DMS 273 (cell line): ENCODE measurements at regions not wholly inside any gene's neighbourhood (a gene's known extent, or its start where the extent isn't known, plus 50 kb on each side); places are given as distances from the start of the nearest gene placed in this dataset.

ENCODE experiments used
- DNase-seq: peaks from one replicate; lab custom pipeline; 2025; ENCODE audit not compliant: unreplicated experiment; lab: John Stamatoyannopoulos, UW

DNA sequence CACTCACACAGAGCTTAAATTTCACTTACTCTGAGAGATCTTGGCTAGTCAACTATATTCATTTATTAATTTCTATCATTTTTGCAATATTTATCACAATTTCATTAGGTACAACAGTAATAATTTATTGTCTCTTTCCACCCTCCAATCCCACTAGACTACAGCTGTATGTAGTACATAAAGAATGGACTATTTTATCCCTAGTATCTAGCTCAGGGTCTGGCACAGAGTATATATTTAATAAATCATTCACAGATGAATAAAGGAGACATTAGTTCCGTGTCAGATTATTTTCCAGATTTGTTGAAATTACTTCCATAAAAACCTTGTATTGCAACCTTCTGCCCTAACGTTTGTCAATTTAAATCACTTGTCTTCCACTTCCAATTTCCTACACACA is 1781.1 kb upstream of the SEL1L start:
- no peak for DNase-seq

DNA sequence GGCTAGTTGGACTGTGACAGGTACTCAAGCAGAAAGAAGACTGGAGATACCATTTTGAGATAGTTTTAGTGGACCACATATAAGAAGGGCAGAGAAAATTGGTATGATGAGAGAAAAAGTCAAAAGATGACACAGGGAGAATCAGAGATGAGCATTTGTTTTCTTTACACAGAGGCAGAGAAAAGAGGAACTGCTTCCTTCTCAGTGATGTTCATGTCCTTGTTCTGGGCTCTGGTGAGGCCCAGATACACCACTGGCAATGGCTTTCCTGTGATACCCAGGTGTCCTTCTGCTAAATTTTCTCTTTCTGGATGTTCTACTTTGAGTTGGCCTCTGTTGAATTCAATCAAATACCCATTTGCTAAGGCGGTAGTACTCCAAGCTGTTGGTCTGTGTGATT is 1782.7 kb upstream of the SEL1L start:
- no peak for DNase-seq

DNA sequence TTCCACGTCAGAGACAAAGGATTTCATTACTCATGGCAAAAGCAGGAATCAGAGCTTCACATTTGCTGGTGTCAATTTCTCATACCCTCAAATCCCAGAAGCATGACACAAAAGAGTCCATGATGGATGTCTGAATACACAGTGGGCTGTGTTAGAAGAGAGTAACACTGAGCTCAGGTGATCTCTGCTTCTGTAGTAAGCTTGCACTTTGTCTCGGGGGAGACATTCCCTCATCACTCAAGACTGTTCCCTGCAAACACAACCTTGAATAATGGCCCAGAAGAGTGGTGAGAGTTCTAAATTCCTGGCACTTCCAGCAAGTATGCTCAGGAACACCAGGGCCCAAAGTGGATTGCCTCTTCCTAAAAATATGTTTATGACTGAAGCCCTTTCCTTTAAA is 1787.2 kb upstream of the SEL1L start:
- no peak for DNase-seq

DNA sequence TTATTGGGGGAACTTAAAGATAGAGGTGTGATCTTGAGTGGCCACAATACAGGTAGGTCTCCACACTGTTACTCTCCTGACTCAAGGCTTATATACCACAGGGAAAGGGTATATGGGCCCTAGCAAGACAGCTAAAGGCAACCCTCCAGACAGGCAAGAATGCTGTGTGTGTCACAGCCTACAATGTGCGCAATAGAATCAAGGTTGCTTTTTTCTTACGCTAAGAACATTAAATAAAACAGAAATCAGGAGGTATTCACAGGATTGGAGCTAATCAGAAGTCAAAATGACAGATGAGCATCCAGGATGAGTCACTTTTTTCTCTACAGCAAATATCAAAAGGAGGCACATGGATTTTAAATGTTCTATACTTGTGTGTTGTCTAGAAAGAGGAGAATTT is 1797.9 kb upstream of the SEL1L start:
- no peak for DNase-seq

DNA sequence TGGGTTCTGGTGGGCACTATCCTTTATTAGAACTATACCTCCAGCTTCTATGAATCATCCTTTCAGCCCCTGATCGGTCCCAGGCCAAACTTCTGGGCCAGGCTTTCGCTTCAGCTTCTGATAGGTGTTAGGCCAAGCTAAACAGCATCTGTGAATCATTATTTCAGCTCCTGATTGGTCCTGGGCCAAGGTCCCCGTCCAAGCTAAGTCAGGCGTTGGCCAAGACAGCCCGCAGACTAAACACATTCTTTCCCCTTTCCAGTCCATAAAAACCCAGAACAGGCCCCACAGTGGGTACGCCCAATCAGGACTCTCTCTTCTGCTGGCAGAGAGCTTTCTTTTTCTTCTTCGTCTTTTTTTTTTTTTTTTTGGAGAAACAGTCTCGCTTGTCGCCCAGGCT is 1808.9 kb upstream of the SEL1L start:
- DNase-seq, result no peak

DNA sequence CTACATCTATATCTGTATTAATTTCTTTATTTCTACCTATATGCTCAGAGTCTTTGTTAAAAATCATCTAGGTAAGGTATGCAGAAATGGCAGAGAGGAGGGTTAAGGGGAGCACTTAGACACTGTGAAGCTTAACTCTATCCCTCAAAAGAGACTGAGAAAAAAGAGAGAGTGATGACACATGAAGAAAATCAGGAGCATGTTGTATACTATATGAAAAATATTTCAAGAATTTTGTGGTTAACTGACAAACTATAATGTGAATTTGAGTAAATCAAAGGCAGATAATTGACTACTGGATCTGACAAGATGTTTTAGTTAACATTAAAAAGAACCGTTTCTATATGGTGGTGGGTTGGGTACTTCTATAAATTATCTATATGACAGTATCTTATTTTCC is 1814.2 kb upstream of the SEL1L start:
- DNase-seq, result no peak

DNA sequence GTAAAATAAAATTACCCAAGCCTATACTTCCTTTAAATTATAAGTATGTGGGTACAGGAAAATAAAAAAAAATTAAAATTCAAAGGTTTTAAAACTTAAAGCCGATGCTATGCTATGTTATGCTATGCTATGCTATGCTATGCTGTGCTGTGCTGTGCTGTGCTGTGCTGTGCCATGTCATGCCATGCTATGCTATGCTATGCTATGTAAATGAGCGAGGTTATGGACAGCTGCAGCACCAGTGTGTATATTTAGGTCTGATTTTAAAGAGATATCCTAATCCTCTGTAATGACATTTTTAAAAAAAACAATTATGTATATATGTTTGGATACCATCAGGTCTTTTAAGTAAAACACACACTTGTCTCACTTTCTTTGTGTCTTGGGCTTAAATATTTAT is 1822.0 kb upstream of the SEL1L start:
- no peak for DNase-seq

DNA sequence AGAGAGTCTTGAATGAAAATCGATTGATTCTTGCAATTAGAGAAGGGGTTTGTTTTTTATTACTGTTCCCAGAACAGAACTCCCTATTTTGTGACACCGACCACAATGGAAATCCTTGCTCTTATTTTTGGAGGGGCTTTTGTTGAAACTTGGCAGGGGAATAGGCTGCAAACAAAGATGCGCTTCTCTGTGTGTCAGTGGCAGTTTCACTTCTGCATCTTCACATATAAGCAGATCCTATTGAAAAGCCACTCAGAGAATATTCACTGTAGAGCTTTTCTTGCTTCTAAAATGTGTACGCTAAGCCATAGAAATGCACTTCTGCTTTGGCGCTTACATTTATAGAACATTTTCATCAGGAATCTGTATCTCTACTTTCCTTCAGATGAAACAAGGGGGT is 1822.4 kb upstream of the SEL1L start:
- no peak for DNase-seq

DNA sequence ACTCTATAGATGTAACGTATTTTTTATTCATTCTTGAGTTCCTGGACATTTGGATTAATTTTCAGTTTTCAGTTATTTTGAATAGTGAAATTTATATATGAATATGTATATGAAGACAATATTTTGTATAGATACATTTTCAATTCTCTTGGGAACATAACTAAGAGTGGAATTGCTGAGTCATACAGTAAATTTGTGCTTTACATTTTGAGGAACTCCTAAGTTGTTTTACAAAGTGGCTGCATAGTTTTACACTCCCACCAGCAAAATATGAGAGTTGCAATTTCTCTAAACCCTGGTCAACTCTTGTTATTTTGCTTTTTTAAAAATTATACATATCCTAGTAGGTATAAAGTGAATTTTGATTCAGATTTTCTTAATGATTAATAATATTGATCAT is 1838.6 kb upstream of the SEL1L start:
- DNase-seq, result no peak

DNA sequence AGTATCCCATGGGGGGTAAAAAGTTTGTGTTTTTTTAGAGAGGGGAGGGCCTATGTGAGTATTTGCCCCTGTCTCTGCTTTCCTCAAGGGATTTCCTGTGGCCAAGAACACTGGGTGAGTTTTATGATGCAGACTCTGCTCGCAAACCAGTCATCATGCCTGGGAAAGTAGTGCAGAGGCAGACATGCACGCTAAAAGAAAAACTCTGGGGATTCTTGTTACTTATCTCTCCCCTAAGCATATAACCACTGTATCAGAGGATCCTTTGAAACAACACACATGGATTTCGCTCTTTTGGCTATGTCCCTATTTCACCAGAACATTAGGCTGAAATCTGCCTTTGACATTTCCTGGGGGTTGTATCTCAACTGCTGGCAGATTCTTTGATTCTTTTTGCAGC is 1845.8 kb upstream of the SEL1L start:
- no peak for DNase-seq

DNA sequence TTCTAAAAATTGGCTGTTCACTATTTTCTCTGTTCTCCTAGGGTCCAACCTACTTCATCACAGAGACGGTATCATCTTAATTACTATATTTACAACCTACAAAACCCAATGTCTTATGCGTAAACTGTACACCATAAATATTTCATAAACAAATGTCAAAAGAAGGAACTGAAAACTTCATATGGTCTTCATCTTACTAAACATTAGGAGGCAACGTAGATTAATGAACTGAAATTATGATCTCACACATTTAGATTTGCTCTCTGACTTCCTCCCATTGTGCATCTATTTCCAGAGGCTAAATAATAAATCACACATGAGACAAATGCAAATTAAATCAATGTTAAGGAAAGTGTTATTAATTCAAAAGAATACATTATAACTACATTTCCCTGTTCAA is 1850.6 kb upstream of the SEL1L start:
- DNase-seq, result no peak

DNA sequence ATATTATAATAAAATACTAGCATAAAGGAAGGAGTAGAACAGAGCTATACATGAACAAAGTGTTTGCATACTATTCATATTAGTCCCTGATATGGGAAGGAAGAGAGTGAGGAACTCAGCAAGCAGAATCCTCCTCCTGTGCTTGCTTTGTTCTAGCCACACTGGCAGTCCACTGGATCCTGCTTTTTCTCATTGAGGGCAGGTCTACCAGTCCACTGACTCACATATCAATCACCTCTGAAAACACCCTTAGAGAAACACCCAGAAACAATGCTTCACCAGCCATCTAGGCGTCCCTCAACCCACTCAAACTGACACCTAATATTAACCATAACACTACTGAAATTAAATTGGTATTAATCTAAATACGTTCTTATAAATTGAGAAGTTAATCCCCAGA is 1861.7 kb upstream of the SEL1L start:
- no peak for DNase-seq

DNA sequence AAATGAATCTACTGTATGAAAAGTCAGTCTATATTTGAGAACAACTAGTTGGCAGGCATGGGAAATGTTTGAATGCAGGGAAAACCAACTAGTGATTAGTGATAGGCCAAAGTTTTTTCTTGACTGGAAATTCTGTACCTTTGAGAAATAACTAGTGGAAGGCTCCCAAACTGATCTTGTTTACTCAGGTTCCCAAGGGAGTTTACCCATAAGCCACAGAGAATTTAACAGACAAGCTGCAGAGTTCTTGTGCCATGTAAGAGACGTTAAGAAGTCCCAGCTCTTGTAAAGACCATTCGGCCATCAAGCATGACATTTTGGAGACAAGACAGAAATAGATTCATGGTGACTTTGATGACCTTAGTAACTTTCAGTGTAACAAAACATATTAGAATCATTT is 1882.8 kb upstream of the SEL1L start:
- no peak for DNase-seq

DNA sequence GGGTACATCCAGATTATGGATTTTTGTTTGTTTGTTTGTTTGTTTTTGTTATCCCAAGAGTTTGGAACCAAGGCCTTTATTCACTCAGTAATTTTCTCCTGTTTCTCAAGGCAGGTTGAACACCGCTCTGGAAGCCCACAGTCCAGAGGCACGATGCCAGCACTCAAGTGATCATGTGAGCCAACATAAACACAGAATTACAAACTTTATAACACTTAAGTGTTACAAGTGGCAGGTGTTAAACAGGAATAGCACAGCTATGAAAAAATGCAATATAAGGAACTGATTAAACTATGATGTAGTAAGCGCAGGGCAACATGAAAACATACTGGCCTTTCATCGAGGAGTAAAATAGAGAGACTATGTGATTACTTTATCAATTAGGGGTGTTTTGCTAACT is 1885.8 kb upstream of the SEL1L start:
- DNase-seq, result no peak

DNA sequence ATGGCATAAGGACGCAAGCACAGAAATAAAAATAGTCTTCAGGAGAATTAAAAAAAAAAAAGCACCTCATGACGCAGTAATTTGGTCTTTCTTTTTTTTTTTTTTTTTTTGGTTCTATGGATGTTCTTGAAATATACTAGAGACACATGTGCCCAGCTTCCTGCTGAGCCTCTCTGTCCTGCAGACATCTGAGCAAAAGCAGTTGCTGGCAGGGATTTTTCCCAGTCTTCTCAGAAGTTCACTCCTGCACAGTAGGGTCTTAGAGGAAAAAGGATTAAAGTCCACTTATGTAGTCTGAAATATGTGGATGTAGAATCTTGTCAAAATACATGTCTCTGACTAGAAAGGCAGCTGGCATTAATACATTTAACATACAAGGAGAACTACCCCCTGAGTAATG is 1888.1 kb upstream of the SEL1L start:
- no peak for DNase-seq

DNA sequence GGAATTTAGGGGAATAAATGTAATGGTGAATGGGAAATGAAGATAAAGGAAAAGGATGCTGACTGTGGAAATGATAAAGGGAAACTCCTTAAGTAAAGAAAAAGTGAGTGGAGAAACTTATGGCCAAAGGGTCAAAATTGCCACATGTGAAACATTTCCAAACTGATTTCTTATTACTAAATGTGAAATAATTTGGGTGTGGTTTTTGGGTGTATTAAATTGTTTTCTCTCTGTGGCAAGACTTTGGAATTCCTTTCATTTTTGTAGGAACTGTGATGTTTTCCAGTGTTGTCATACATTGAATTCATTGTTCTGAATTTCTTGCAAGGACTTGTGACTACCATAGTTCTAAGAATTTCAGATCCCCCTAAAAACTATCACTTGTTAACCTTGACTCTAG is 1891.5 kb upstream of the SEL1L start:
- DNase-seq, result no peak

DNA sequence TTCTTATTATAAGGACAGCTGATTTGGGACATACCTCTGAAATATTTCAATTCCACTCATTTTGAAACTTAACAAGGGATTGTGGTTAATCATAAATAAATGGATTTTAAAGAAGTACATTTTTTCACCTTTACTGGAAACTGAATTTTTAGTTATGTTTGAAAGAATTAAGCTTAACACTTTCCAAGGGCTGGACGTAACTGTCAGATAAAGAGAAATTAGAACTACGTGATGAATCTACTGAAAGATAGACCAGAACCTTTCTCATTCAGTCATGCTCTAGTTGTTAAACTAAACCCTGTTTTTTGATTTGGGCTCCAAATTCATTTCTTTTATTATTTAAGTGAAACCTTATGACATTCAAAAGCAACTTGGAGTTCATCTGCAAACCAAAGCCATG is 1892.1 kb upstream of the SEL1L start:
- no peak for DNase-seq

DNA sequence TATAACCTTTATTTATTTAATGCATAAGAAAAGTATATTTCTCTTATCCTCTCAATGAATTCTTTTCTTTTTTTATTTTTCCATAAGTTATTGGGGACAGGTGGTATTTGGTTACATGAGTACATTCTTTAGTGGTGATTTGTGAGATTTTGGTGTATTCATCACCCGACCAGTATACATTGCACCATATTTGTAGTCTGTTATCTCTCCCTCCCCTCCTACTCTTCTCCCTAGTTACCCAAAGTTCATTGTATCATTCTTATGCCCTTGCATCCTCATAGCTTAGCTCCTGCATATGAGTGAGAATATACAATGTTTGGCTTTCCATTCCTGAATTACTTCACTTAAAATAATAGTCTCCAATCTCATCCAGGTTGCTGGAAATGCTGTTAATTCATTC is 1900.0 kb upstream of the SEL1L start:
- no peak for DNase-seq

DNA sequence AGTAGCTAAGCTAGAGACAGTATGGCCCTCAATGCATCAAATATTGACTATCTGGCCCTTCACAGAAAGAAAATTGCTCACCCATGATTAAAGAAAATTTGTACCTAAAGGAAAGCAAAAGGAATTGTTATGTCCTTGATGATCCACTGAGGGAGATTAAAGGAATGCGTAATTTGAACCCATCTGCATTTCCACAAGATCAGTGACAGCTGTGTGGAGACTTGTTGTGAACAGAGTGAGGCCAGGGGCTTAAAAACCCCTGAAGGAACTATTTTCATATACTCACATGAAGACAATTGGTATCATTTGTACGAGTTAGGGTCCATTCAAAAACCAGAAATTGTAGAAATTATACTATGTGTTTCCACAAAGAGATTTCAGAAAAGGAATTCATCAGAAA is 1908.1 kb upstream of the SEL1L start:
- no peak for DNase-seq

DNA sequence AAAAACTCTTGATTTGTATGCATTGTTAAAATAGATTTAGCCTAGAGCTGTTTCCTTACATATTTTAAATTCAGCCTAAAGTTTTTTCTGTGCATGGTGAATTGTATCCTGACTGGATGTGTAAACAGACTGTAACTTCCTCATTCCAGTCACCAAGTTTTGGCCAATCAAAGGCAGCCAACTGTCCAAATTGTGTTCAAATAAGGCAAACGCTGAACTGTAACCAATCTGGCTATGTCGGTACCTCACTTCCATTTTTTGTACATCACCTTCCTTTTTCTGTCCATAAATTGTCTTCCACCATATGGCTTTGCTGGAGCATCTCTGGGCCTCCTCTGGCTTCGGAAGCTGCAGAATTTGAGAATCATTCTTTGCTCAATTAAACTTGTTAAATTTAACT is 1921.9 kb upstream of the SEL1L start:
- no peak for DNase-seq

DNA sequence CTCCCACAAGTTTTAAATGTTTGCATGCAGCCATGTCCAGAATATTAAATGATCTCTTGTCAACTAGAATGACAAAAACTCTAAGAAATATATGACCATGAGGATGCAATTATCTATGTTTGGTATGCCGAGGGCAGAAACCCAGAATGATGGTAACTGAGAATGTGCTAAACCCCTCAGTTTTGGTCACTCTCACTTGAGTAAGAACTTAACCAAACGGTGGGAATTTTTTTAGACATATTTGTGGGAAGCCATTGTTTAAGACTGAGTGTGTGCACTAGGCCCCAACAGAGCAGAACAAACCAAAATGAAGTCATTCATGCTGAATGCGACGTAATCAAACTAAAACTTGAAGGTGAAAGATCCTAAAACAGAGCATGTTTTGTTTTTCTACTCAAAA is 1927.9 kb upstream of the SEL1L start:
- DNase-seq, result no peak

DNA sequence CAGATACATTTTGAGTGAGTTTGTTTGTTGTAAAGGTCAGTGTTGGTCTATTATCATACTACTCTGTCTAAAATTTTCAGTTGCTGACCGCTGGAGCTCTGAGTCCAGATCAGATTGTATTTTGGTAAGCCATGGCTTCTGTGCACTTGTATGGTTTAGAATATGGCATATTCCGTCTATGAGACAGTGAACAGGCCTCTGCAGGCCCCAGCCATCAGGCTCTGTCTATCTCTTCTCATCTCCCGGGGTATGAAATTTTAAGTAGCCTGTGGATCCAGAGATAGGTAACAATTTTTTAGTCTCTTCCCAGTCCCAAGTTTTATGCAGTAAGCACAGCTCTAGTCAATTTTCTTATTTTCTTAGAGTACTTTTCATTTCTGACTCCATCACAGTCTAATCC is 1929.1 kb upstream of the SEL1L start:
- DNase-seq, result no peak

DNA sequence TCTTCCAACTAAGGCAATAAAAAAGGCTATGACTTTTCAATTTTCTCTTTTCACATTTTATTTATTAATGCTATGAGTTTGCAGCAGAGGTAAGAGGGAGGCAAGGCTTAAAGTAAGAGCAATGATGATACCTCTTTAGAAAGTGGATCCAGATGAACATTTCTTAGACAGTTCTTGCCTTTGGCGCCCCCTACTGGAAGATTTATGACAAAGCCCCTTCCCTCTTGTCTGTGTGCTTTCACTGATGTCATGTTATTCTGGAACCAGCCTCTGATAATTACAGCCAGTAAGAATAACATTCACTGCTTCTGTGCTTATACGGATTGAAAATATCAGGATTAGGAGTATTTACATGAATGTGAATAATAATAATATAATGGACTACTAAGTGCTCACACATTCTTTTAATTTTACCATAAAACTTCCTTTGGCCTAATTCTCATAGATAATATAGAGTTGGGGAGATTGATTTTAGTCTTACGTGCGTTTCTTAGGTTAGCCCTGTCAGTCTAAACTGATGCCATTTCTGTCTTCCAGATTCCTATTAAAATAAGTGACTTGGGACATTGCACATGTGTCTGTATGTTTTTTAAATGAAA is 1929.9 kb upstream of the SEL1L start:
- DNase-seq, result peak; percentile 74

DNA sequence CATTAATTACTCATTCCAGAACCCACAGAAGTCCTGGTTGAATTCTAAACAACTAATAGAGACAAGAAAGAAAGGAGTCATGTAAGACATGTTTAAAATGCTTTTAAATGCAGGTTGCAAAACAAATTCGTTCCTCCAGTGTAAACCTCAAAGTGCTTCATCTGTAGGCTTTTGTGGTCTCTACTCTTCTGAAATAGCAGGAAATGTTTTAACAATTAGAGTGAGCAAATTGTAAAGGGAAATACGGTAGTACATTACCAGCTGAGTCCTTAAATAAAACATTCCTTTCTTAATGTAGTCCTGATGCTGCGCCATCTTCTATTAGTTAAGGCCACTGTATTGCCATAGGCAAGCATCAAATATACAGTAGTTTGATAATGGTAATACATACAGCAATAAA is 1934.2 kb upstream of the SEL1L start:
- no peak for DNase-seq
